ENCODE measurements at regions not wholly inside any gene's neighbourhood (a gene's known extent, or its start where the extent isn't known, plus 50 kb on each side); places are given as distances from the start of the nearest gene placed in this dataset.

GRCh38 chr20:47865912-47866311, 80.6 kb upstream of the SULF2 start:
- Histone ChIP-seq H3K27me3 (ENCODE audit: low read depth) (peaks cover 63% of the 10 kb centered on the region), H3K9me3 (replicated peaks) (peaks cover 17% of the 10 kb centered on the region), H3K36me3 (no peaks in the 10 kb centered on the region), H3K4me1 (no peaks in the 10 kb centered on the region), H3K27ac (replicated peaks) (no peak overlapping the region), H3K4me3 (no peak overlapping the region)
- DNase-seq, result no peak
- TF ChIP-seq CTCF (IDR thresholded peaks at IDR 0.05; ENCODE audit: borderline replicate concordance), result no peak
- intact Hi-C loops (cut with micrococcal nuclease), result no loop called here

GRCh38 chr20:47865451-47865850, 80.2 kb upstream of the SULF2 start:
- Histone ChIP-seq H3K36me3 (no peaks in the 10 kb centered on the region), H3K9me3 (replicated peaks) (peaks cover 17% of the 10 kb centered on the region), H3K27me3 (ENCODE audit: low read depth) (peaks cover 61% of the 10 kb centered on the region), H3K4me3 (no peak overlapping the region), H3K27ac (replicated peaks) (no peak overlapping the region), H3K4me1 (no peaks in the 10 kb centered on the region)
- intact Hi-C loops (cut with micrococcal nuclease), result no loop called here
- DNase-seq, result no peak
- no peak for TF ChIP-seq CTCF (IDR thresholded peaks at IDR 0.05; ENCODE audit: borderline replicate concordance)

GRCh38 chr20:47863981-47864380, 78.7 kb upstream of the SULF2 start:
- no peak overlapping the region for H3K4me3 ChIP-seq
- no peaks in the 10 kb centered on the region for H3K36me3 ChIP-seq
- no peak for DNase-seq
- no peak for TF ChIP-seq CTCF (IDR thresholded peaks at IDR 0.05; ENCODE audit: borderline replicate concordance)
- no peak overlapping the region for H3K27ac ChIP-seq (replicated peaks)
- H3K4me1 ChIP-seq, result no peaks in the 10 kb centered on the region
- H3K27me3 ChIP-seq (ENCODE audit: low read depth), result peaks cover 53% of the 10 kb centered on the region
- H3K9me3 ChIP-seq (replicated peaks), result peaks cover 17% of the 10 kb centered on the region
- intact Hi-C loops (cut with micrococcal nuclease), result no loop called here

- H3K9me3 ChIP-seq (replicated peaks), result peaks cover 17% of the 10 kb centered on the region
- peaks cover 48% of the 10 kb centered on the region for H3K27me3 ChIP-seq (ENCODE audit: low read depth)
- H3K27ac ChIP-seq (replicated peaks), result no peak overlapping the region
- TF ChIP-seq CTCF (IDR thresholded peaks at IDR 0.05; ENCODE audit: borderline replicate concordance), result no peak
- intact Hi-C loops (cut with micrococcal nuclease), result no loop called here
- H3K4me3 ChIP-seq, result no peak overlapping the region
- no peaks in the 10 kb centered on the region for H3K36me3 ChIP-seq
- H3K4me1 ChIP-seq, result peaks cover 2% of the 10 kb centered on the region
- no peak for DNase-seq
Measured at GRCh38 chr20:47863315-47863965, 78.2 kb upstream of the SULF2 start.

GRCh38 chr20:47862574-47863240, 77.4 kb upstream of the SULF2 start:
- Histone ChIP-seq H3K27ac (replicated peaks) (no peak overlapping the region), H3K36me3 (no peaks in the 10 kb centered on the region), H3K27me3 (ENCODE audit: low read depth) (peaks cover 45% of the 10 kb centered on the region), H3K9me3 (replicated peaks) (peaks cover 17% of the 10 kb centered on the region), H3K4me3 (no peak overlapping the region), H3K4me1 (peaks cover 10% of the 10 kb centered on the region)
- TF ChIP-seq CTCF (IDR thresholded peaks at IDR 0.05; ENCODE audit: borderline replicate concordance), result no peak
- intact Hi-C loops (cut with micrococcal nuclease), result no loop called here
- no peak for DNase-seq
